NCI-H524 treated with DMSO at 0.1 percent for 48 hours (cell line): ENCODE measurements at regions not wholly inside any gene's neighbourhood (a gene's known extent, or its start where the extent isn't known, plus 50 kb on each side); places are given as distances from the start of the nearest gene placed in this dataset.

Source experiments
- DNase-seq: peaks from one replicate; lab custom pipeline; 2025; lab: John Stamatoyannopoulos, UW

GRCh38 chr1:5227114-5227513, 572.7 kb downstream of the AJAP1 start:
- no peak for DNase-seq

- no peak for DNase-seq
Observed at GRCh38 chr1:5225707-5226704, 571.6 kb downstream of the AJAP1 start.

- DNase-seq = no peak
Observed at GRCh38 chr1:5223206-5223605, 568.8 kb downstream of the AJAP1 start.

GRCh38 chr1:5222626-5223025, 568.2 kb downstream of the AJAP1 start:
- DNase-seq = no peak

- DNase-seq = no peak
Observed at GRCh38 chr1:5221451-5221850, 567.0 kb downstream of the AJAP1 start.

- DNase-seq = no peak
Observed at GRCh38 chr1:5220821-5221220, 566.4 kb downstream of the AJAP1 start.

- no peak for DNase-seq
Observed at GRCh38 chr1:5220421-5220820, 566.0 kb downstream of the AJAP1 start.

GRCh38 chr1:5200006-5200405, 545.6 kb downstream of the AJAP1 start:
- DNase-seq = no peak

GRCh38 chr1:5198328-5198727, 543.9 kb downstream of the AJAP1 start:
- no peak for DNase-seq

- DNase-seq = no peak
Observed at GRCh38 chr1:5191470-5191869, 537.1 kb downstream of the AJAP1 start.

- DNase-seq = no peak
Observed at GRCh38 chr1:5189384-5189783, 535.0 kb downstream of the AJAP1 start.

- no peak for DNase-seq
Observed at GRCh38 chr1:5165762-5166161, 511.4 kb downstream of the AJAP1 start.

- no peak for DNase-seq
Observed at GRCh38 chr1:5164158-5164557, 509.7 kb downstream of the AJAP1 start.

GRCh38 chr1:5161372-5161771, 507.0 kb downstream of the AJAP1 start:
- DNase-seq = no peak

GRCh38 chr1:5157175-5157574, 502.8 kb downstream of the AJAP1 start:
- no peak for DNase-seq

- DNase-seq = no peak
Observed at GRCh38 chr1:5156416-5157120, 502.2 kb downstream of the AJAP1 start.

- DNase-seq = no peak
Observed at GRCh38 chr1:5151511-5151910, 497.1 kb downstream of the AJAP1 start.

- DNase-seq = no peak
Observed at GRCh38 chr1:5150191-5150590, 495.8 kb downstream of the AJAP1 start.

- DNase-seq = no peak
Observed at GRCh38 chr1:5147806-5148205, 493.4 kb downstream of the AJAP1 start.

GRCh38 chr1:5142389-5142788, 488.0 kb downstream of the AJAP1 start:
- DNase-seq = no peak

GRCh38 chr1:5141750-5142149, 487.3 kb downstream of the AJAP1 start:
- no peak for DNase-seq

GRCh38 chr1:5140962-5141361, 486.6 kb downstream of the AJAP1 start:
- no peak for DNase-seq

GRCh38 chr1:5140136-5140535, 485.7 kb downstream of the AJAP1 start:
- no peak for DNase-seq
